WI38 (cell line): ENCODE measurements at regions not wholly inside any gene's neighbourhood (a gene's known extent, or its start where the extent isn't known, plus 50 kb on each side); places are given as distances from the start of the nearest gene placed in this dataset.

ENCODE experiments used
- H3K4me3 ChIP-seq: 2 replicates; pipeline ENCODE4 v1.5.1; 2011; ENCODE audit warnings: low read depth, mild to moderate bottlenecking, control low read depth, low read length
- CTCF ChIP-seq: IDR thresholded peaks from 2 replicates; pipeline ENCODE4 v1.5.1; 2012; ENCODE audit warnings: low read depth, mild to moderate bottlenecking, control low read depth, low read length

GRCh38 chr2:5548991-5549715, 143.0 kb upstream of the SOX11 start:
- no peak for TF ChIP-seq CTCF
- no peak overlapping the region for H3K4me3 ChIP-seq

GRCh38 chr2:5549771-5550170, 142.4 kb upstream of the SOX11 start:
- TF ChIP-seq CTCF, result no peak
- no peak overlapping the region for H3K4me3 ChIP-seq

- TF ChIP-seq CTCF, result no peak
- no peak overlapping the region for H3K4me3 ChIP-seq
These were observed 136.5 kb upstream of the SOX11 start for GRCh38 chr2:5555636-5556035.

GRCh38 chr2:5561006-5561405, 131.2 kb upstream of the SOX11 start:
- no peak overlapping the region for H3K4me3 ChIP-seq
- no peak for TF ChIP-seq CTCF

GRCh38 chr2:5562426-5562825, 129.8 kb upstream of the SOX11 start:
- H3K4me3 ChIP-seq, result no peak overlapping the region
- TF ChIP-seq CTCF, result no peak

GRCh38 chr2:5562865-5563264, 129.3 kb upstream of the SOX11 start:
- no peak overlapping the region for H3K4me3 ChIP-seq

More at GRCh38 chr2:5562865-5563264, 129.3 kb upstream of the SOX11 start:
- TF ChIP-seq CTCF, result no peak
